ENCODE measurements at regions not wholly inside any gene's neighbourhood (a gene's known extent, or its start where the extent isn't known, plus 50 kb on each side); places are given as distances from the start of the nearest gene placed in this dataset.
"Not testable (repeated sequence)": the region's sequence is repeated elsewhere in the genome, so short reads cannot be mapped to it uniquely, and the experiment has no call there.

DNA sequence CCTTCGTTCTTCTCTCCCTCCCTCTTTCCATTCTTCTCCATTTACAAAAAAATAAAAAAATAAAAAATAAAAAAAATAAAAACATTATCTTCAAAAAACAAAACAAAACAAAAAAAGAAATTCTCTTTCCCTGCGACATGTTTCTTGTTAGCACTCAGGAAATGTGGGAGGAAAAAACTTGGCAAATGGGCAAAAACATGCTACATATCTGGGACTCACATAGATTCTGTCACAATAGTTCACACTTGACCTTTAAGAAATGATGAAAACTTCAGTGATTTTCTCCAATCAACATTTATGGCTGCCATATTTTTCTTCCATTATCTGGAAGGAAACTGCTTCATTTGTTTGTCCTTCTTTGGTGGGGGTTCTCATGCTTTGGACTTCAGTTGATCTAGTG, 109.3 kb downstream of the PRKAB2 start:
- no peak for DNase-seq (ENCODE audit: low read depth, low spot score)

DNA sequence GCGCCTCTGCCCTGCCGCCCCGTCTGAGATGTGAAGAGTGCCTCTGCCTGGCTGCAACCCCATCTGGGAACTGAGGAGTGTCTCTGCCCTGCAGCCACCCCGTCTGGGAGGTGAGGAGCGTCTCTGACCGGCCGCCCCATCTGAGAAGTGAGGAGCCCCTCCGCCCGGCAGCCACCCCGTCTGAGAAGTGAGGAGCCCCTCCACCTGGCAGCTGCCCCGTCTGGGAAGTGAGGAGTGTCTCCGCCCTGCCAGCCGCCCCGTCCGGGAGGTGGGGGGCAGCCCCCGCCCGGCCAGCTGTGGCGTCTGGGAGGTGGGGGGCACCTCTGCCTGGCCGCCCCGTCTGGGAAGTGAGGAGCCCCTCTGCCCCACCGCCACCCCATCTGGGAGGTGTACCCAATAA, 110.4 kb downstream of the PRKAB2 start:
- not testable (repeated sequence) for DNase-seq (ENCODE audit: low read depth, low spot score)

DNA sequence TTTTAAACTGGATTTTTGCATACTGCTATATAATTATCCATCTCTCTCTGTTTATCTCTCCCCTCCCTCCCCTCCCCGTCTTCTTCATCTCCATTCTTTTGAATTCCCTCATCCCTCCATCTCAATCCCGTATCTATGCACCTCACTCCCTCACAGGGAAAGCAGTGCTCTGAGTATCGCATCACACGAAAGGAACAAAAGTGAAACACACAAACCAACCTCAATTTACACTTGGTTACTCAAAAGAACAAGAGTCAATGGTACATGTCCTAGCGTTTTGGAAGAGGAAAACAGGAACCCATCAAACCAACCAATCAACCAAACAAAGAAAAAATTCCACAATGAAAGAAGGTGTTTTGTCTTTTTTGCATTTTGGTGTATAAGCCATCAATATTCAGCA, 115.1 kb downstream of the NBPF12 start:
- DNase-seq (ENCODE audit: low read depth, low spot score), result no peak

DNA sequence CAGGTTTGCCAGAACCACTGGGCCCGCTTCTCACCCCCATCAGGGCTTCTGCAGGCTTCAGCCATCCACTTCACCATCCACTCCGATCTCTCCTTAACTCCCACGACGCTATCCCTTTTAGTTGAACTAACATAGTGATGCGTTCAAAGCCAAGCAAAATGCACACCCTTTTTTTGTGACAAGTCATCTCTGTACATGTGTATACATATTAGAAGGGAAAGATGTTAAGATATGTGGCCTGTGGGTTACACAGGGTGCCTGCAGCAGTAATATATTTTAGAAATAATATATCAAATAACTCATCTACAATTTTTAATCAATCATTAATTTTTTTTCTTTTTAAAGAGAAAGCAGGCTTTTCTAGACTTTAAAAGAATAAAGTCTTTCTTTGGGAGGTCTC, 114.6 kb downstream of the NBPF12 start:
- no peak for DNase-seq (ENCODE audit: low read depth, low spot score)

DNA sequence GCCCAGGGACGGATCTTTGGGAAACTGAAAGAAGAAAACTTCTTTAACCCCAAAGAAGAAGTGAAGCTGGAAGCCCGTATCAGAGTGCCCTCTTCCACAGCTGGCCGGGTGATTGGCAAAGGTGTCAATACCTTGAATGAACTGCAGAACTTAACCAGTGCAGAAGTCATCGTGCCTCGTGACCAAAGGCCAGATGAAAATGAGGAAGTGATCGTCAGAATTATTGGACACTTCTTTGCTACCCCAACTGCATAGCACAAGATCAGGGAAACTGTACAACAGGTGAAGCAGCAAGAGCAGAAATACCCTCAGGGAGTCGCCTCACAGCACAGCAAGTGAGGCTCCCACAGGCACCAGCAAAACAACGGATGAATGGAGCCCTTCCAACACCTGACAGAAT, 114.0 kb downstream of the NBPF12 start:
- no peak for DNase-seq (ENCODE audit: low read depth, low spot score)

DNA sequence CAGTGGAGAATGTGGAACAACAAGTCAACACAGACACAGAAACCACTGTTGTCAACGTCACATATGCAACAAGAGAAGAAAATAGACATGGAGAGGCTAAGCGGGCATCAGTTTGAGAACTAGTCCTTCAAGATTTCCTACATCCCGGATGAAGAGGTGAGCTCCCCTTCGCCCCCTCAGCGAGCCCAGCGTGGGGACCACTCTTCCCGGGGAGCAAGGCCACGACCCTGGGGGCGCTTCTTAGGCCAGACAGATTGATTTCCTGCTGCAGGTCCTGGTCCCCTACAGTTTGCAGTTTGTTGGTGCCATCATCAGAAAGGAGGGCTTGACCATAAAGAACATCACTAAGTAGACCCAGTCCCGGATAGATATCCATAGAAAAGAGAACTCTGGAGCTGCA, 113.0 kb downstream of the NBPF12 start:
- DNase-seq (ENCODE audit: low read depth, low spot score), result no peak

DNA sequence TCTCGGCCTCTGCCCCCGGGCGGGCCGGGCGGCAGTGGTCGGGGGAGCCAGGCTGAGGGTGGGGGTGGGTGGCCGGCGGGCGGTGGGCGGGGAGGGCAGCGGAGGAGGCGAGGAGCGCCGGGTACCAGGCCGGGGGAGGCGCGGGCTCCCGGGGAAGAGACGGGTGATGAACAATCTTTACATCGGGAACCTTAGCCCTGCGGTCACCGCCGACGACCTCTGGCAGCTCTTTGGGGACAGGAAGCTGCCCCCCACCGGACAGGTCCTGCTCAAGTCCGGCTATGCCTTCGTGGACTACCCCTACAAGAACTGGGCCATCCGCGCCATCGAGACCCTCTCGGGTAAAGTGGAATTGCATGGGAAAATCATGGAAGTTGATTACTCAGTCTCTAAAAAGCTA, 112.5 kb downstream of the NBPF12 start:
- no peak for DNase-seq (ENCODE audit: low read depth, low spot score)

DNA sequence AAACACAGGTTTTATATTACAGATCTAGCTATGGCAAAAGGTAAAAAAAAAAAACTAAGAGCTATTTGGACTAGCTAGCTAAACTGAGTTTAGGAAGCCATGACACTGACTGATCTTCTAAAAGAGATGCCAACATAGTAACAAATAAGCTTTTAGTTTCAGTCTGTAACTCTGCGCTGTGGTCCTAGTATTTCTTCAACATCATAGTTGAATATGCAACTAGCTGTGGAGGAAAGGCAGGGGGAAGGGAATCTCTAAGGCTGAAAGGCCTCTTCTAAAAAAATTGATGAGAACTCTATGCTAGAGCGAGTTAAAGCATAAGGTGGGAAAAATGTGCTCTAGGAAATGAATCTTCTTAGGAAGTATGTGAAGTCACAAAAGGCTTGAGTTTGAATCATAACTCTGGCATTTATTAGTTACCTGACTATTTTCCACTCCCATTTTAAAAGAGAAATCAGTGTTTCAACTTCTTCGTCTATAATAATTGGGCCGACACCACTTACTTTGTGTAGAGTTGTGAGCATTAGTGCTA, 108.8 kb downstream of the NBPF12 start:
- not testable (repeated sequence) for DNase-seq (ENCODE audit: low read depth, low spot score)

DNA sequence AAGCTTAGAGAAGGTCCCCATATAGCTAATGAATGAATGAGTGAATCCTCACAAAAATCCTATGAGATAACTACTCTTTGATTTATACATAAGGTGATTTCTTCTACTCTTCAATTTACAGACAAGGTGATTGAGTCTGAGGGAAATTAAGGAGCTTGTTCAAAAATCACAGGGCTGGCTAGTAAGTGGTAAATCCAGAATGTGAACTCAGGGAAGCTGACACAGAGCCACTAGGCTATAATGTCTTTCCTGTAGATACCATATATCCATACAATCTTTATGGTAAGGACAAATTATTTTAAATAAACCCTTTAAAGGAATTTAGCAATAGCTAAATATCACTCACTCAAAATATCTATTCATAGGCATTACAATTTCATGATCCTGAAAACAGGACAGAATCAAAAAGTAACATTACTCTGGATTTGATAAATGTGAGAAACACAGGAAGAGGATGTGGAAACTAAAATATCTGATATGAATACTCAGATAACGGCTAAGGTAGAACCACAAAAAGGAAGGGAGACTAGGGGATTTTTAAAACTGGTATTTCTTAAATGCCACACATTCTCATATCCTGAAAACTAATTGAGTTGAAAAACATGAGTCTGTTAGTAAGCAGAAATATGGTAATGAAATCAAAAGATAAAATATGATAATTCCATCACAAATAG, 108.2 kb downstream of the NBPF12 start:
- no peak for DNase-seq (ENCODE audit: low read depth, low spot score)

Measured in smooth muscle cell of the brain vasculature (primary cell).